NAMALWA (cell line): ENCODE measurements at regions not wholly inside any gene's neighbourhood (a gene's known extent, or its start where the extent isn't known, plus 50 kb on each side); places are given as distances from the start of the nearest gene placed in this dataset.
"Not testable (repeated sequence)": the region's sequence is repeated elsewhere in the genome, so short reads cannot be mapped to it uniquely, and the experiment has no call there.

Experiments
- DNase-seq: peaks from one replicate; pipeline ENCODE4 v3.0.0-alpha.2; 2015; ENCODE audit warnings: low spot score

DNA sequence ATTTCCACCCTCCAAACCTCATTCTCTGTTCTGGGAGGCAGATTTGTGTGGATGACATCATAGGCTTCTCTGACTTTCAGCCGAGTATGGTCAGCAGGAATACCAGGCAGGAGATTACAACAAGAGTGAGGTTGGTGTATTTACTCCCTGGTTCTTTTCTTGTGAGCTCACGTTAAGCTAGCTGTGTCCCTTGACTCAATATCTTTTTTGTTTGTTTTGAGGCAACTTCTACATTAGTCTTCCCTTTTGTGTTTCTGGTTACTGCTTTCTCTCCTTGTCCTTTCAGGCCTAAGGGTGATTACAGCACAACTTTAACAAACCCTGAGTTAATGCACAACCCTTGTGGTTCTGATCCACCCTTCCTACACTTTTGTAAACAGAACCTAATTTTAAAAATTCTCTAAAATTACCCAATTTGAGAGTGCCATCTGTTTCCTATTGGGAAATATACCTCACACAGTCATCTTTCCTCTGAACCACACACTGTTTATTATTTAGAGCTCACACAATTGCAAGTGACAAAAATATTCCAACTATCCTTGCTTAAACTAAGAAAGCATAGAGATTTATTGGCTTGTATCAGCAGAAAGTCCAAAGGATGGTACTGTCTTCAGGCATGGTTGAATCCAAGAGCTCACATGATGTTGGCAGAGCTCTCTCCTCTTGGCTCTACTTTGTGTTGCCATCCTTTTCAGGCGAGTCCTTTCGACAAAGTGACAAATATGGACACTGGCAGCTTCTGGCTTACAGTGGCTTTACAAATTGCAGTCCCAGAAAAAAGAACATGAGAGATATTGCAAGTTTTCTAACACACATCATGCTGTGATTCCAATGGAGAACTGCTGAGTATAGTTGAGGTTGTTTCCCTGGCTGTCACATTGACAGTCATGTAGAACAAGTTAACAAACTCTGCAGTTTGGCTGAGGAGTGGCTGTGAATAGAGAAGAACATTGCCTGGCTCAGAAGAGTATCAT lies 150.5 kb upstream of the DDIT4L start:
- DNase-seq: no peak

DNA sequence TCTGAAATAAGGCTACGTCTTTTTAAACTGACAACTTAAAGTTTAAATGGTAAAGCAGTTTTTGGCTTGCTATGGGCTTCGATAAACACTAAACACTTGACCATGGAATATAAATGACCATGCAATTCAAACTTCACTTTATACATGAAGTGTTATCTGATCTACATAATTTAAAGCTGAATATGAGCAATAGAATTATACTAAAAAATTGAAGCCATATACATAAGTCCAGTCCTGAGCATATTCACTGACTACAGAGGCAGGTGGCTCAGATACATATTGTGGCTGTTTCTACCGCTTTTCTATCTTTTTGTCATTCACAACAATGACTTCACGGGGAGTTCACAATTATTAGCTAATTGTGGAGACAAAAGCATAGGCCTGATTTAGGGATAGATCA lies 149.6 kb upstream of the DDIT4L start:
- DNase-seq: no peak

DNA sequence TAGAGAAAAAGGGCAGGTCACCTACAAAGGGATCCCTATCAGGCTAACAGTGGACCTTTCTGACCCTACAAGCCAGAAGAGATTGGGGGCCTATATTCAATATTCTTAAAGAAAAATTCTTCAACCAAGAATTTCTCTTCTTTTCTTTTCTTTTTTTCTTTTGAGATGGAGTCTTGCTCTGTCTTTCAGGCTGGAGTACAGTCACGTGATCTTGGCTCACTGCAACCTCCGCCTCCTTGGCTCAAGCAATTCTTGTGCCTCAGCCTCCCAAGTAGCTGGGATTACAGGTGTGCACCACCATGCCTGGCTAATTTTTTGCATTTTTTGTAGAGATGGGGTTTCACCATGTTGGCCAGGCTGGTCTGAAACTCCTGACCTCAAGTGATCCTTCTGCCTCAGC lies 143.2 kb upstream of the DDIT4L start:
- DNase-seq: not testable (repeated sequence)

DNA sequence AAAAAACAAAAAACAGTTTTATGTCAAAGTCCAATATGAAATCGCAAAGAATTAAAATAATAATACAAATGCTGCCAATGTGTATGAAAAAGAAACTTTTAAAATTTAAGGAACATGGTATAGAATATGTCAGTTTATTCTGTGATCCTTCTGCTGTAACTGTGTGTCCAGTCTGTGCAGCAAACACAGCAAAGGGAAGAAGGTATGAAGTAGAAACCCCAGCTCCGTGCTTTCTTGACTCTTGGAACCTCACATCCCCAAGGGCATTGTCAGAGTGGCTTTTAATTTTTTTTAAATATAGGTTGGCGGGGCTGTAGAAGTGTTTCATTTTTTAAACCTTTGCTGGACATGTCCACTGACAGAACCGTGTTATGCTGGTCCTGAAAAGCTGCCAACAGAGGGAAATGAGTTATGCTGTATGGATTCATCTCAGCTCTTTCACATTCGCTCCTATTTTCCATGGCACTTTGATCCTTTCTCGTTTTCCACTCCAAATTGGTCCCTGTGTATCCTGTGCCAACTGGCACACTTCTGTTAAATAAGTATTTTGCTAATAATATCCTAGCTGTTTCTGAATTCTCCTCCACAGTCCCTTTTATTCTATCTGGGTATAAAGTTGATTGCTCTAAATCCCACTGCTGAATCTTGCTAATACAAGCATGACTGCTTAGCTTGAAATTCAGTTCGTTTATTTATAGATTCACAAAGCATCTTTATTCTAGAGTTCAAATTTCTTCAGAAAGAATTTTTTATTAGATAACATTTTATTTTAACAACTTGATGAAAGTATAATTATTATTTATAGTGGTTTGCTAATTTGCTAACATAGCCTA lies 127.0 kb upstream of the DDIT4L start:
- no peak for DNase-seq

DNA sequence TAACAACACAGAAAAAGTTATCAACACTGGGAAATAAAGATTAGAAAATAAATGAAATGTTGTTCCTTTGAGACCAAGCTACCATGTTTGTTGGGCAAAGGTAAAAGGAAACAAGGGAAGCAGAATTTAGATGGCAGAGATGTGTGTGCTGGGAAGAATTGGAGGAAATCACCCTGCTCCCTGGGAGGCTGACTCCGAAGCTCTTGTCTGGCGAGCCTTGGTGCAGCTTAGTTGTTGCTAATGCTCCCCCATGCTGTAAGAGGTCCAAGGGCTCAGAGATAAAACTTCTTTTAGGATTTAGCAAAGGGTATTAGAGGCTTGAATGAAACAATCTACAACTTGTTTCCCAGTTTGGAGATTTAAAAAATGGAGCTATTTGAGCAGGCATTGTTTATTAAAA lies 123.8 kb upstream of the DDIT4L start:
- DNase-seq: no peak

DNA sequence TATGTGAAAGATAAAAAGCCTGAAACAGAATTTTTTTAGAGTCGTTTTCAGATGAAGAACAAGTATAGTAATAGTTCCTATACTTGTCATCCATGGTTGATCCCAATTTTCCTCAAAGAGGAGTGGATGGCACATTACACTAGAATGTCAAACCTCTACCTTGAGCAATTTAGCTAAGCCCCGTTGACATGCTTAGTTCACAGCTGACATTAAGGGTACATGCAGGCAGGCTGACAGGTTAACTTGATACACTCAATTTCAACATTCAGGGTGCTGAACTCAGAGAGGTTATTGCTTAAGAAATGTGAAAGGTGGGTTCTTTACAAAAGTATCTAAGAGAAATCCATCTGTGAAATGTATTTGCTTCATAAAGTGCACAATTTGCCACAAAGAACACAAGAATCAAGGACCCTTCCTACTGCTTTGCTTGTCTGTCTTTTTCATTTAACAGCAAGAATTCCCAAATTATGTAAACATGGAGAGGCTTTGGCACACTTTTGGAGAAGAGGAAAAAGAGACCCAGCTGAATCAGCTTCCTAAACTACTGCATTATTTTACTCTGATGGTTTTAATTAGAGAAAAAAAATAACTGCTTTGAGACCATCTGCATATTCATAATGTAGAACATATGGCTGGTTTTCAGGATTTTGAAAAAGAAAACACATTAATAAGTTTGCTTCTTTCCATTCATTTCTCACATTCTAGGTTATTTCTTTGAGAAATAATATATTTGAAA lies 122.5 kb upstream of the DDIT4L start:
- no peak for DNase-seq

DNA sequence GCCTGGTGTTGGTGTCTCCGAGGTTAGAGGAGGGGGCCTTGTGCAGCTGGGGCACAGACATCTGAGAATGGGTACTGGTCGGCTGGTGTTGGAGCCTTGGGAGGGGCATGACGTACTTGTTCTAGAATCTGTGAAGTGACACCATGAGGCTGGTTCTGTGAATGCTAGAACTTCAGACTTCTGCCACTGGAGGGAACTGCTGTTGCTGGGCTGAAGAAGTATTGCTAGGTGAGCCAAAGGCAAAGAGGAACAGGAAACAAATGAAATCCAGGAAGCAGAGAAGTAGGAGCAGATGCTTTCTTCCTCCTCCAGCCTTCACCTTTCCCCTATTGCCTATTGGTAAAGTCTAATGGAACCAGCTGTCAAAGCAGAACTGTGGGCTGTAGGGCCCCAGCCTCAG lies 120.9 kb upstream of the DDIT4L start:
- DNase-seq: peak; percentile 48

DNA sequence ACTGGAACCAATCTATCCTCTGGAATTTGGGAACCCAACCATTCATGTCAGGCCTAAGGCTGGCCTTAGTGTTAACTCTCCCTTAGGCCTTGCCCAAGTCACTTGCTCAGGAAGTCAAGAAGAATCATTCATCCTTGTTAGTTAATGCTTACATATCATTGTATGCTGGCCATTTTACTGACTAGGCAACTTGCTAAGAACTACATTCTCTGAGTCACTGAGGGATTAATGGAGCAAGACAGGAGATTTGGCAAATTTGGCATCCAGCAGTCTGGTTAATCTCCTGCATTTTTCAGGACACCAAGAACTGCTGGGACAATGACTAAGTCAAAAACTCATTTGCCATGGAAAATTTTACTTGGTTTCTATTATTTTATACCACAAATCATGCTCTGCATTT lies 115.8 kb upstream of the DDIT4L start:
- no peak for DNase-seq

DNA sequence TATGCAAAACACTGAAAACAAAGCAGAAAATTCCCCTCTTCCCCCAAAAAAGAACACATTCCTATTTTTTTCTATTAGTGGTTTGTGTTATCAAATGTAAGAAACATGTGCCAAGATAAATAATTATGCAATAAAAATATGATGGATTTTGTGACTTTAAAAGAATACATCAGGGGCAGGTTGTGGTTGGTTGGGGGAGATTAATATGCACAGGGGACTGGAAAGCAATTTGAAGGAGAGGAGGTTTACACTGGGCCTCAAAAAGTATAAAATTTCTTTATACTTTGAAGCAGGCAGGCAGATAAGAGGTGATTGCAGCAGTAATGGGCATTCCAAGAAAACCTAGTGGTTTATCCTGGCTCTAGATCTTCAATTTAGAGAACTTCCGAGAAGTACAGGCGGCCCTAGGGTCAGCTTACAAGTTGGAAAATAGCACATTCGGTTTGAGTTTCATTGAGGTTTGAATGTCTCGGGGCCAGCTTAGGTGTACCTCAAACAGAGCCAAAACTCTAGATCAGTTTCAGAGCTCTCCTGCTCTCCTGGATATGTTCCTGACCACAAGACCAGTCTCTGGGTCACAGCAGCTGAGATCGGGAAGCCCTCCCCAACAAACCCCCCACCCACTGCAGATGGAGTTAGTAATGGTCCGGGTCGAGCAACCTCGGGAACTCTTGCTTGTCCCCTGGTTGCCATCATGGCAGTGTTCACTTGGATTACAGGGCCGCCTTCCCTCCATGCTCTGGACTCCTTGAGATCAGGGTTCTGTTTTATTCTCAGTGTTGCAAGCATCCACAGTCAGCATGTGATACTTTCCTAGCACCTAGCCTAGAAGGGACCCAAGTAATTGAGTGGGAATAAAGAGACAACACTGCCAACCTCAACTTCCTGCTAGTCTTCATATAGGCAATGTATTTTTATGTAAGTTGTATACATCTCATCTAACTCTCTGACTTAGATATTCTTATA lies 112.1 kb upstream of the DDIT4L start:
- DNase-seq: no peak

DNA sequence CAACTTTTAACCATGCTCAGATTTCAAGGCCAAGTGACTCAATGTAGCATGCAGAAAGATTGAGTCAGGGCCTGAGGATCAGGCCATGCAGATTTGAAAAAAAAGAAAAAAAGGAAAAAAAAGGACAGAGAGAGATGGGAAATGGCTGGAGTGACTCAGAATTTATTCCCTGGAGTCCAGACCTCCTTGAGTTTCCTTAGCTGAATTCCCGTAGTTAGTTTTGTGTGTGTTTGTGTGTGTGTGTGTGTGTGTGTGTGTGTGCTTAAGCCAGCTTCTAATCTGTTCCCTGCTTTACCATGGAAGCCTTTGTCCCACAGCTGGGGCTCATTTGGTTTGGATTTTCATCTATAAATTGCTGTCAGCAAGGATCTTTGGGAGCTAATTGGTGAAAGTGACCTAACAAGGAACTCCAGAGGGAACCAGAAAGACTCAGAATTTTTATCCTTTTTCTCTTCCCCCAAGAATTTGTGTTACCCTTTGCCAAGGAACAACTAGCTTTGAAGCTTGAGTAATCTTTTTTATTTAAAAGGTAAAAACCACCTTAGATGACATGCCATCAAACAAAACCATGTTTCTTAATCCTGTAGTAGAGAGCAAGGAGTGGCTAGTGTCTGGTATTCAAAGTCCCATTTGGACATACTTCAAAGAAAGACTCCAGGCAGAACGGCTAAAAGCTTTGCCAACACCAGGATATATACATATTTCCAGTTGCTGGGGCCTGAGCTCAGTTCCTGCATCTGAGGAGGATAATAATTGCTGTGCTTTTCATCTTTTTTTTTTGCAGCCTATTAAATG lies 109.0 kb upstream of the DDIT4L start:
- no peak for DNase-seq

DNA sequence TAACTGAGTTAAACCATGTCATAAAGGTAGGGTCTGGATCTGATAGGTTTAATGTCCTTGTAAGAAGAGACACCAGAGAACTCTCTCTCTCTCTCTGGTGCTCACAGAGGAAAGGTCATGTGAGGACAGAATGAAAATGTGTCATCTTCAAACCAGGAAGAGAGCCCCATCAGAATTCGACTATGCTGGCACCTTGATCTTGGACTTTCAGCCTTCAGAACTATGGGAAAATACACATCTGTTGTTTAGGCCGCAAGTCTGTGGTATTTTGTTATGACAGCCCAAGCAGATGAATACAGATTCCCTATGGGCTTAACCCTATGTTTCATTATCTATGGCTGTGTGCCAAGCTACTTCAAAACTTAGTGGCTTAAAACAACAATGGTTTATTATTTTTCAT lies 105.5 kb upstream of the DDIT4L start:
- DNase-seq: no peak

DNA sequence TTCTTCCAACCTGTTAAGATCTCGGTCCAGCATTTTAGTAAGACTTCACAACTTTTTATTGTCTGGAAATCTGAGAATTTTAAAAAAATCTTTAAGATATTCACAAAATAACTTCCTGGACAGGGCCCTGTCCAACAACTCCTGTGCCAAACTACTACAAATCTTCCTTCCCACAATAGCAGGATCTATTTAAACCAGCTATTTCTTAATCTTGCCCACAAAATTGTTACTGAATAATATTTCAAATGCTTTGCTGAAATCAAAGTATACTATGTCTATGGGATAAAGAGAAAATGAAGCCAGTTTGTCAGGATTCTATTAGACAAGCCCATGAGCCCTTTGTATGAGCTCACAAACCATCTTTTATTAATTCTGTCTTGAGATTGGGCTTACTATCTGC lies 104.1 kb upstream of the DDIT4L start:
- DNase-seq: no peak

DNA sequence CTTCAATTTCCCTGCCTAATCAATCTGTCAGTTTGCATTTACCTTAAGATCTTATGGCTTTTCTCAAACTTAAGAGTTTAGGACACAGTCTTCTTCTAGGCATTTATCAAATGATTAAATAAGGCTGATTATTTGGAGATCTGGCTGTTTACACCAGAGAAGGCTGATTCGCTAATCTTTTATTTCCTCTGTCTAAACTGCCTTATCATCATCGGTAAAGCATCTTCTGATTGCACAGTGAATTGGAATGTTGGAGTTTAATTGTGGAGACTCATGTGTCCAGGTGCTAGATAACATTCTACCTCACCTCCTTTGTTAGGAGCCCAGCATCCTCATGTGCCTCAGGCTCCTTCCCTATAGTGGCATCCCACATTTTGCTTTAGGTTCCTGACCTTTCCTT lies 100.3 kb upstream of the DDIT4L start:
- DNase-seq: no peak

DNA sequence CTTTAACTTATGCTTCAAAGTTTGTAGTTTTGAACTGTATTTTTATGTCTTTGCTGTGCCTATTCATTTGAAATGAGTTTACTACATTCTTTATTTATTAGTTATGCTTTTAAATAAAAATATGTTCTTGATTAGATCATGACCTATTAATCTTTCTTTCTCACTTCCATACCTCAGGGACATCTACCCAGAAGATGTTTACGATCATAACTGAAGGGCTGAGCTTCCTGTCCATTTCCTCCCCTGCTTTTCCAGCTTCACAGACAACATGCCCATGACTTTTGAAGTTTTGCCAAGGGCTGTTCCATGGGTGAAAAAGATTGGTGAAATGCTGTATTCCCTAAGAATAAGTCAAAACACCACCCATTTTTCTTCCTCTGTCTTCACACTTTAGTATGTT lies 99.7 kb upstream of the DDIT4L start:
- no peak for DNase-seq

DNA sequence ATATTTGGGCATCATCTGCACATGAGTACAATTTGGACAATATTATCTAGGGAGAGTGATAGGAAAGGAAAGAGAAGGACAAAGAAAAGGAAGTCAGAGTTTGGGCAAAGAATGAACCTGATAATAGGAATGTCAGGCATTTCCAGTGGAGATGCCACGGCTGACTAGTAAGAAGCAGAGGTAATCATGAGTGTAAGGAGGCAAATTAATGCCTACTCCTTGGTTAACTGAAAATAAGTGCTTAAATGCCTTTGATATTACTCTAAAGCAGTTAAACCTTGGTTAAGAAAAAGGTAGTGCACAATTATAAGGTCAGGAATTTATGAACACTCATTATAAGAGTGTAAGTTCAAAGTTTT lies 99.2 kb upstream of the DDIT4L start:
- DNase-seq: no peak

DNA sequence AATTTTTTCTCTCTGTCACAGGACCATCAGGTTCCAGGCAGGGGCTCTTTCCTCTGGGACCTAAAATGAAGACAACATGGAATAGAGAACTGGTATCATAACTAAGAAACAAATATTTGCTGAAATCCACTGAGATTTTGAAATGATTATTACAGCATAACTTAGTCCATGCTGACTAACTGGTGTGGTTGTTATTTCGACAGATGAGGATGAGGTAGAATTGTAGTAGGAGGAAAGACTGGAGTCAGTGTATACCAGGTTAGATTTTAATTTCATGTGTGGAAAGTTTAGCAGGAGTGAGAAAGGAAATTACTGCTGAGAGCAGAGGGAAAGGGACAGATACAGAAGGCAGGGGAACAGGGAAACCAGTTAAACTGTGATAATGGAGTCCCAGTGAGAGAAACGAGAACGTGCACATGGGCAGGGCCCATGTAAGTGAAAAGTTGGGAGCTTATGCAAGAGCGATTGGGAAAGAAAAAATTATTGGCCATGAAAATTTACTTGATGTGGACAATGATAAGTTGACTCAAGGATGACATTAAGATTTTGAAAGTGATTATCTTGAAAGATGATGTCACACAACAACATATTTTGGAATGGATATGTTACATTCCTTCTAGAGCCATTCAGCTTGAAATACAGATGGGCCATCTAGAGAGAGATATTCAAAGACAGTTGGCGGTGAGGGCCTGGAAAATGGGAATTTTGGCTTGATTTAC lies 98.7 kb upstream of the DDIT4L start:
- DNase-seq: no peak

DNA sequence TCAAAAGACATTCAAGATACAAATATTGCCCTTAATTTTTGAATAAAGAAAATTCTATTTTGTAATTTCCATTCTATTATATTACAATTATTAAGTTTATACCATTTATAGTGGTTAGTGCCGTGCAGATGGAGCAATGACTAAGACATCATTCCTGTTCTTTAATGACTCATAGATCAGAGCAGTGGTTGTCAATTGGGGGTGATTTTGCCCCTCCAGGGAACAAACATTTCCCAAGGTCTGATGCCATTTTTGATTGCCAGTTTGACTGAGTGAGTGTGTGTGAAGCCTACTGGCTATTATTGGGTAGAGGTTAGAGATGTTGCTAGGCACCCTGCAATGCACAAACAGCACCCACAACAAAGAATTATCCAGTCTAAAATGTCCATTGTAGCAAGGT lies 97.9 kb upstream of the DDIT4L start:
- no peak for DNase-seq

DNA sequence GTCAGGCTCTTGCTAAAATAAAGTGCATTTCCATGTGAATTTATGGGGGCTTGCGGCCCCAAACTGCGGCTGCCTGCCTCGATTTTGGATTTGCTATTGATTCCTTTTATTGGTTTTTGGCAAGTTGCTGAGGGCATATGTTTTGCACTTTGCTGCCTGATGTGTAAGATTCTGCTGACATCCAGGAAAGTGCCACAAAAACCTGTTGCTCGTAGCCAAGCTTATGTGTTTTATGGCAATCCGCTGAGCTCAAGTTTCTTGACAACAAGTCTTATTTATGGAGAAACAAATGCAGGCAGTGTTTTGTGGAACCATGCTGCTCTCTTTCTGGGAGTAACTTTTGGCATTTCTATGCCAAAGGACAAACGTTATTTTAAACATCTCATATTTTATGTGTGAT lies 97.3 kb upstream of the DDIT4L start:
- no peak for DNase-seq

DNA sequence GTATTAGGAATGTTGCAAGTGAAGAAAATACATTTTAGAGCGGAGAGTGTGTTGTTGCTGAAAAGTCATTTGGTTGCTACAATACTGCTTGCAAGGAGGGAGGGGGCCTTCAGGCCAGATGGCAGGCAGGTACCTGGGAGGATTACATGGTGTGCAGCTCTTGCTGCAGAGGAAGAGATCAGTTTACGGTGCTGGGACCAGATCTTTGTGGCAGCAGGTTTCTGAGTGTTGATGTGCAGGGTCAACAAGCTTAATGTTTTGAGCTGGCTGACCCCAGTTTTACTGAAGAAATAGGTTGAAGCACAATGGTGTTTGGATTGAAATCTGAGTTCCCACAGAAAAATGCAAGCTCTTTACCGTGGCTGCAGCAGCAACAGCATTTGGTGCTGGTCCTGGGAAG lies 96.4 kb upstream of the DDIT4L start:
- DNase-seq: no peak

DNA sequence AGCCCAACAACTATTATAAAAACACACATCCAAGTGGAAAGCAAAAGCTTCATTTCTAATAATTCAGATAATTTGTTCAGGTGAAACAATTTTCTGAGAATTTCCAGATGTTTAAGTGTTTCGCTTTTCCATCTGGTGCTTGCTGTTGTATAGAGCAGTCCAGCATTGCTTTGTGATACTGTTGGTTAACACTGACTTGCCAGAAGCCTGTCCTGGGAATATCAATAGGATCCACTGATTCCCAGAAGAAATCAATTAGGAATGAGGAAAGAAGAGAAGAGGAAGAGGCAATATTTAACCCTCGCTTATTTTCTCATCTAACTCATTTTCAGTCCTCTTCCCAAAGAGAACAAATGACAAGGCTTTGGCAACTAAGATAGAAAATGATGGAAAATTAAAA lies 94.9 kb upstream of the DDIT4L start:
- no peak for DNase-seq
